HG03469 (cell line): ENCODE measurements at regions not wholly inside any gene's neighbourhood (a gene's known extent, or its start where the extent isn't known, plus 50 kb on each side); places are given as distances from the start of the nearest gene placed in this dataset.

Experiments used
- ATAC-seq: cut with Tn5 transposase; IDR thresholded peaks from one replicate; pipeline ENCODE4 v1.9.1; 2021; ENCODE audit warnings: mild to moderate bottlenecking, moderate library complexity, moderate number of reproducible peaks; ENCODE audit not compliant: unreplicated experiment

- no peak for ATAC-seq
These were observed 171.2 kb downstream of the ZNF365 start for GRCh38 chr10:62545160-62546066.

- ATAC-seq: no peak
These were observed 174.5 kb downstream of the ZNF365 start for GRCh38 chr10:62548686-62549085.

GRCh38 chr10:62550173-62550572, 176.0 kb downstream of the ZNF365 start:
- no peak for ATAC-seq

GRCh38 chr10:62554632-62555199, 180.5 kb downstream of the ZNF365 start:
- ATAC-seq: peak; percentile 70

GRCh38 chr10:62559481-62560200, 185.5 kb downstream of the ZNF365 start:
- no peak for ATAC-seq

GRCh38 chr10:62560201-62560819, 186.1 kb downstream of the ZNF365 start:
- no peak for ATAC-seq

- ATAC-seq: no peak
These were observed 187.0 kb downstream of the ZNF365 start for GRCh38 chr10:62561151-62561550.

- no peak for ATAC-seq
These were observed 187.9 kb downstream of the ZNF365 start for GRCh38 chr10:62562101-62562500.

GRCh38 chr10:62562795-62563194, 188.6 kb downstream of the ZNF365 start:
- no peak for ATAC-seq

GRCh38 chr10:62573929-62574328, 199.8 kb downstream of the ZNF365 start:
- ATAC-seq: no peak

GRCh38 chr10:62577076-62577475, 202.9 kb downstream of the ZNF365 start:
- ATAC-seq: no peak

GRCh38 chr10:62577666-62578291, 203.6 kb downstream of the ZNF365 start:
- ATAC-seq: no peak

GRCh38 chr10:62578301-62578700, 204.1 kb downstream of the ZNF365 start:
- ATAC-seq: no peak

GRCh38 chr10:62578916-62579315, 204.7 kb downstream of the ZNF365 start:
- ATAC-seq: no peak

GRCh38 chr10:62580396-62580795, 206.2 kb downstream of the ZNF365 start:
- ATAC-seq: no peak

GRCh38 chr10:62581351-62581750, 207.2 kb downstream of the ZNF365 start:
- ATAC-seq: no peak

GRCh38 chr10:62582101-62582705, 208.0 kb downstream of the ZNF365 start:
- ATAC-seq: no peak

GRCh38 chr10:62582804-62583208, 208.6 kb downstream of the ZNF365 start:
- no peak for ATAC-seq

- ATAC-seq: no peak
These were observed 209.9 kb downstream of the ZNF365 start for GRCh38 chr10:62583876-62584615.

GRCh38 chr10:62584731-62585130, 210.6 kb downstream of the ZNF365 start:
- ATAC-seq: no peak
